ENCODE measurements at regions not wholly inside any gene's neighbourhood (a gene's known extent, or its start where the extent isn't known, plus 50 kb on each side); places are given as distances from the start of the nearest gene placed in this dataset.
"Not testable (repeated sequence)": the region's sequence is repeated elsewhere in the genome, so short reads cannot be mapped to it uniquely, and the experiment has no call there.

DNA sequence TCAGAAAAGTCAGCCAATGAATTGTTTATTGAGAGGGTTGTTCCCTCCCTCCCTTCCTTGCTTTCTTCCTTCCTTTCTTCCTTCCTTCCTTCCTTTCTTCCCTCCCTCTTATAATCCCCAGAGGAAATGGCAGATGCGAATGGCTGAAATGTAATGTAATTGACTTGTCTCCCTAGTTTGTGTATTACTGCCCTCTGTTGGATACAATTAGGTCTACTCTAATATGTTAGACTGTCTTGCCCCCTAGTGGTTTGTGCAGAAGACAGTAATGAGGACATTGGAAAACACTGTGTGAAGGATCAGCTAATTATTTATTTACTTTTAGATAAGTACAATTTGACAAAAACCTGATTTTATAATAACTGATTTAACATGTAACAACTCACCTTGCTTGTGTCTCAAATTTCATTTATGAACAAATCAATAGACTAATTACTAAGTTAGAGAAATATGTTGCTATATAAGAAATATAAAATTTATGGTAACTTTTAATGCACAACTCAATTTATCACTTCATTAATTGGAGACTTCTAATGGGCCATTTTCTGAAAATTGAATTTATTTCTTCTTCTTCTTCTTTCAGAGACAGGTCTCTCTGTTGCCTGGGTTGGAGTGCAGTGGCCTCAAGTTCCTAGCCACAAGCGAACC lies 229.8 kb upstream of the LRIG3 start:
- FAIRE-seq (peak; percentile 85), DNase-seq (ENCODE audit: insufficient read length, low spot score) (peak; percentile 6)
- no peak for TF ChIP-seq POLR2A (IDR thresholded peaks at IDR 0.05; ENCODE audit: low read depth, low read length)

DNA sequence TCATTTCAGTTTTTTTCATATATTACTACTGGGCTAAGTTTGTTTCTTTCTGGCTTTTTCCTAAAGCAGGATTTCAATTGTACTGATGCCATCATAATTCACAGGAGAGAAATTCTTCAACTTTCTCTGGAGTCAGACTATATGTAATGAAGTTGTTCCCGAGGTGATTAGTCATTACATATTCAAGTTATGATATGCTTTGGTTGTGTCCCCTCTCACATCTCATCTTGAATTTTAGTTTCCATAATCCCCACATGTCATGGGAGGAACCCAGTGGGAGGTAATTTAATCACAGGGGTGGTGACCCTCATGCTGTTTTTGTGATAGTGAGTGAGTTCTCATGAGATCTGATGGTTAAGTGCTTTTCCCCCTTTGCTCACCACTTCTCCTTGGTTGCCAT lies 227.5 kb upstream of the LRIG3 start:
- no peak for FAIRE-seq

DNA sequence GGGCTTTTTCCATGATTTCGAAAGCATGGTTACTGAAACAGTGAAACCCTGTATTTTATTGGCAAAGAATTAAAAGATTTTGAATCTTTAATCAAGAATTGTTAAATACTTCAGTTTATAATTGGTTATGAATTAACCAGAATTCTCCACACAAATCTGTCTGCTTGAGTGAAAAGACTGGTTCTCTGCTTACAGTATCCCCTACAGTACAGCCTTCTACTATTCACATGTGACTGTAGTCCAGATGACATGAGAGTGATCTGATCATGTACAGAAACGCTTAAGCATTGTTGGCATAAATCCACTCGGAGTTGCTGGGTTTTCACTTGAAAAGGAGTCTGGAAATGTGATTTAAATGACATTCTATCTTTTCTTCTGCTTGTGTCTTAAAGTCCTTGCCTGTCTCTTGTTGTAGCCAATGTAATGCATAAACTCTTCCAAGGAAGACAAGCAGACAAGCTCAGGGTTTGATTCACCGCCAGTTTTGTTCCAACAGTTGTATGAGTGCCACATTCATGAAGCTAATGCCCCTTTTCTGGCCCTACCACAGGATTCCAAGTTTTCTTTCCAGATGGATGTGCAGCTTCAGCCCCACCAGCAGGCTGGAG lies 222.0 kb upstream of the LRIG3 start:
- DNase-seq (ENCODE audit: insufficient read length, low spot score) (no peak), FAIRE-seq (no peak)
- TF ChIP-seq POLR2A (IDR thresholded peaks at IDR 0.05; ENCODE audit: low read depth, low read length), result no peak

More for the DNA sequence above, 227.5 kb upstream of the LRIG3 start:
- no peak for TF ChIP-seq POLR2A (IDR thresholded peaks at IDR 0.05; ENCODE audit: low read depth, low read length)
- DNase-seq (ENCODE audit: insufficient read length, low spot score), result no peak

GRCh38 chr12:59134750-59135149 lies 214.4 kb upstream of the LRIG3 start:
- DNase-seq (ENCODE audit: insufficient read length, low spot score) (no peak), FAIRE-seq (no peak)
- no peak for TF ChIP-seq POLR2A (IDR thresholded peaks at IDR 0.05; ENCODE audit: low read depth, low read length)

DNA sequence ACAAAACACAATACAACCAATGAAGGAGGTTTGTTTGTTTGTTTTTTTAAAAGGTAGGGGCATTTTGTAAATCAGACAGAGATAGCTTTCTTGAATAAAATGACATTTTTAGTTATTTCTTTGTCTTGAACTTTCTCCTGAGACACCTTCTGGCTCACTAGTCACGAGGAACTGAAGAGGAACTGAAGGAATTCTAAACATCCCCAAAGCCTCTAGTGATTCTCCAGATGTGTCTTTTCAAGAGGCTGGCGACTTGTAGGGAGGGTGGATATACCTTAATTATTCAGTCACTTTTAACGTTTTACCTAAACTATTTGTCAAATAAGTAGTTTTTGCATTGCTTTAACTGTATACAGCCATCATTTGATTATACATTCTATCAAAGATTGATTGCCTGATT lies 211.2 kb upstream of the LRIG3 start:
- FAIRE-seq (no peak), DNase-seq (ENCODE audit: insufficient read length, low spot score) (no peak)
- no peak for TF ChIP-seq POLR2A (IDR thresholded peaks at IDR 0.05; ENCODE audit: low read depth, low read length)

DNA sequence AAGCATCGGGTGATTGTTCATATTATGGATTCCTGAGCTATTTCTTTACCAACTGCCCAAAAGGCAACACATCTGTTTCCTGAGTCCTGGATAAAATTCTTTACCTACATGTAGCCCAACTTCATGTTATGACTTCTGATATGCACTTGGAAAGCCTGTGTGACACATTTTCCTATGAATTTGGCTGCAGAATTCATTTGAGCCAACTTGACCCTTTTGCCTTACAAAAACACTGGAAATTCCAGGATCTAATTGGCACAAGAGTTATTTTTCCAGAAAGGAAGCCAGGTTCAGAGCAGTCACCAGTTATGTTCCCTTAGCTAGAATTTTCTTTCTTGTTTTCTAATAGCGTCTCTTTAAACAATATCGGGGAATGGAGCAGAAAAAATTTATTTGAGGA lies 202.5 kb upstream of the LRIG3 start:
- DNase-seq (ENCODE audit: insufficient read length, low spot score) (no peak), FAIRE-seq (no peak)
- TF ChIP-seq POLR2A (IDR thresholded peaks at IDR 0.05; ENCODE audit: low read depth, low read length), result no peak

- no peak for TF ChIP-seq POLR2A (IDR thresholded peaks at IDR 0.05; ENCODE audit: low read depth, low read length)
- FAIRE-seq (no peak), DNase-seq (ENCODE audit: insufficient read length, low spot score) (no peak)
Measured at GRCh38 chr12:59121451-59121850, 201.1 kb upstream of the LRIG3 start.

- FAIRE-seq (no peak), DNase-seq (ENCODE audit: insufficient read length, low spot score) (no peak)
- no peak for TF ChIP-seq POLR2A (IDR thresholded peaks at IDR 0.05; ENCODE audit: low read depth, low read length)
Measured at GRCh38 chr12:59119676-59120075, 199.4 kb upstream of the LRIG3 start.

DNA sequence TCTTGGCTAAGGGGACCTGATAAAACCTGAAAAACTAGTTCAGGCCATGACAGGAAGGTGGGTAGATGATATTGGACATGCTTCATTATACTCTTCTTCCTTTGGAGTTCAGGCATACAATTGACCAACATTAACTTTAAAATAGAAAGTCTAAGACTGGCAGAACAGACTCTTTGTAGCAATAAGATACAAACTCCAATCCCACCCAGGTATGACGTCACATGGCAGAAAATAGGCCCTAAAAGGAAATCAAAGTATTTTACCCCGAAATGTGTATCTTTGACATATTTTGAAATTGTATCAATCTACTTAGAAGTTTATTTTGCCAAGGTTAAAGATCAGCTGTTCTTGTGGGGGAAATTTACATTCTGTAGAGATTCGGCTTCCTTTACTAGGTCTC lies 198.1 kb upstream of the LRIG3 start:
- TF ChIP-seq POLR2A (IDR thresholded peaks at IDR 0.05; ENCODE audit: low read depth, low read length), result no peak
- FAIRE-seq (no peak), DNase-seq (ENCODE audit: insufficient read length, low spot score) (no peak)

GRCh38 chr12:59115995-59116394 lies 195.7 kb upstream of the LRIG3 start:
- DNase-seq (ENCODE audit: insufficient read length, low spot score), result no peak

GRCh38 chr12:59115526-59115925 lies 195.2 kb upstream of the LRIG3 start:
- no peak for FAIRE-seq
- no peak for DNase-seq (ENCODE audit: insufficient read length, low spot score)
- TF ChIP-seq POLR2A (IDR thresholded peaks at IDR 0.05; ENCODE audit: low read depth, low read length), result no peak

More at GRCh38 chr12:59115995-59116394, 195.7 kb upstream of the LRIG3 start:
- TF ChIP-seq POLR2A (IDR thresholded peaks at IDR 0.05; ENCODE audit: low read depth, low read length), result no peak
- FAIRE-seq, result no peak

DNA sequence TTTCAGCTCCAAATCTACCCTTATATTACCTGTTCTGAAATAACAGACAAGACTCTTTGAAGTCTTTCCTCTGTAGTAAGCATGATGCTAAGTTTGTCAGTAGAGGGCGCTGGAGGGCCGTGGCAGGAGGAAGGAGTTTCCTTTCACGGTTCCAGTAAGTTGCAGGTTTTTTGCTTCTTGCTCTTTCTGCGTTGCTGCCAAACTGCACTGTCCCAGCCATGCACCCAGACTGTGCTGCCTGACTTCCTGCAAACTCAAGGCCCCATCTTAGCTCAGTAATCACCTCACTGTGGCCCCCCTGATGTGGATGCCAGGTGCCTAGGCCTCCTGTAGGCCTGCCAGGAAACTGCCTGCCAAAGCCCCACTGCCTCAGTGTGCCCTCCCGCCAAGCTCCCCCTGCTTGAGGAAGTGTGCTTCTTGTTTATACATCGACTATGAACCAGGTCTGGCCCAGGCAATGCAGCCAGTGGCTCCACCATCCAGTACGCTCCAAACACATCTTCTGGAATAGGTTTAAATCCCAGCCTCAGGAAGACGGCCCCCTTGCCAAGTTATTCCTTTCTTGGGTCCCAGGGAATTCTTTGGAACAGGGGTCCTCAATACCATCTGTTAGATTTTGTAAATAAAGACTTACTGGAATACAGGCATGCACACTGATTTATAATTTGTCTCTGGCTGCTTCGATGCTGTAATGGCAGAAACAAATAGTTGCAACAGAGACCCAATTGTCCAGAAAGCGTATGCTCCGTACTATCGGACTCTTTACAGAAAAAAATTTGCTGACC lies 193.7 kb upstream of the LRIG3 start:
- no peak for TF ChIP-seq POLR2A (IDR thresholded peaks at IDR 0.05; ENCODE audit: low read depth, low read length)
- FAIRE-seq, result peak; percentile 86
- DNase-seq (ENCODE audit: insufficient read length, low spot score), result peak; percentile 29

- TF ChIP-seq POLR2A (IDR thresholded peaks at IDR 0.05; ENCODE audit: low read depth, low read length), result no peak
- DNase-seq (ENCODE audit: insufficient read length, low spot score) (no peak), FAIRE-seq (peak; percentile 15)
Measured at GRCh38 chr12:59111851-59112250, 191.5 kb upstream of the LRIG3 start.

DNA sequence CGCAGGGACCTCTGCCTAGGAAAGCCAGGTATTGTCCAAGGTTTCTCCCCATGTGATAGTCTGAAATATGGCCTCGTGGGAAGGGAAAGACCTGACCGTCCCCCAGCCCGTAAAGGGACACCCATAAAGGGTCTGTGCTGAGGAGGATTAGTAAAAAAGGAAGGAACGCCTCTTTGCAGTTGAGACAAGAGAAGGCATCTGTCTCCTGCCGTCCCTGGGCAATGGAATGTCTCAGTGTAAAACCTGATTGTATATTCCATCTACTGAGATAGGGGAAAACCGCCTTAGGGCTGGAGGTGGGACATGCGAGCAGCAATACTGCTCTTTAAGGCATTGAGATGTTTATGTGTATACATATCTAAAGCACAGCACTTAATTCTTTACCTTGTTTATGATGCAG lies 188.2 kb upstream of the LRIG3 start:
- not testable (repeated sequence) for DNase-seq (ENCODE audit: insufficient read length, low spot score); FAIRE-seq

GRCh38 chr12:59100585-59100984 lies 180.3 kb upstream of the LRIG3 start:
- FAIRE-seq (no peak), DNase-seq (ENCODE audit: insufficient read length, low spot score) (no peak)
- TF ChIP-seq POLR2A (IDR thresholded peaks at IDR 0.05; ENCODE audit: low read depth, low read length), result no peak

Data from H54 (cell line).